Choroid plexus epithelial cell (primary cell): ENCODE measurements at regions not wholly inside any gene's neighbourhood (a gene's known extent, or its start where the extent isn't known, plus 50 kb on each side); places are given as distances from the start of the nearest gene placed in this dataset.

ENCODE experiments used
- DNase-seq: peaks from one replicate; pipeline ENCODE4 v3.0.0-alpha.2; 2010; ENCODE audit warnings: low read depth
- H3K4me3 ChIP-seq: 2 replicates; pipeline ENCODE4 v1.5.1; 2011; ENCODE audit warnings: low read depth, mild to moderate bottlenecking, control low read depth, low read length, moderate library complexity
- CTCF ChIP-seq: conservative IDR thresholded peaks from 2 replicates; pipeline ENCODE4 v1.5.1; 2011; ENCODE audit warnings: low read depth, mild to moderate bottlenecking, control low read depth, inconsistent platforms, low read length, moderate library complexity

- no peak for TF ChIP-seq CTCF
- no peak overlapping the region for H3K4me3 ChIP-seq
- DNase-seq = no peak
Measured at GRCh38 chr3:10763248-10763620, 52.8 kb upstream of the SLC6A11 start.

DNA sequence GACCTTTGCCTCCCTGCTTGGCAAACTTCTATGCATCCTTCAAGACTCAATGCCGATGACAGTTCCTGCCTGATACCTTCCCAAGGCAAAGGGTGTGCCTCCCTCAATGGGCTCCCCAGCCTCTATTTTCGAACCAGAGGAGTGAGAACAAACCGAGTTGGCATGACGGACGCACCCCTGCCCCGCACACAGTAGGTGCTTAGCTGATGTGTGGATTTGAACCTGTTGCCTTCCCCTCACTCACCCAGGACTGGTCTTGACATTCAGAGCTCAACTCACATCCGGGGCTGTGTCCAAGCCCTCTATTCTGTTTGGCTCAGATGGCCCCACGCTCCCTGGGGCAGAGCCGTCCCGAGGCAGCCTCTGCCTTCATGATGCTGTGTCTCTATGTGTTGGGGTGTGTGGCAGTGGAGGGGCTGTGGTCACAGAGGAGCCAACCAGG is 52.2 kb upstream of the SLC6A11 start:
- no peak overlapping the region for H3K4me3 ChIP-seq
- DNase-seq = no peak
- no peak for TF ChIP-seq CTCF

GRCh38 chr3:10764259-10765051 is 51.6 kb upstream of the SLC6A11 start:
- no peak overlapping the region for H3K4me3 ChIP-seq
- DNase-seq = no peak
- no peak for TF ChIP-seq CTCF

GRCh38 chr3:10766049-10766705 is 49.9 kb upstream of the SLC6A11 start:
- no peak for DNase-seq
- TF ChIP-seq CTCF = no peak

More at GRCh38 chr3:10766049-10766705, 49.9 kb upstream of the SLC6A11 start:
- H3K4me3 ChIP-seq = no peak overlapping the region
